WTC11 (cell line): ENCODE measurements at regions not wholly inside any gene's neighbourhood (a gene's known extent, or its start where the extent isn't known, plus 50 kb on each side); places are given as distances from the start of the nearest gene placed in this dataset.

Experiments
- ATAC-seq: fragments of 200-7000 bp; cut with Tn5 transposase; 2 replicates; pipeline ENCODE4 v1.10.0; 2021; ENCODE audit warnings: mild to moderate bottlenecking, moderate library complexity
- CTCF ChIA-PET: fragments of 300-600 bp; sonication (Branson Sonifier 250); formaldehyde crosslinking; loops from one replicate; lab custom pipeline; 2021; ENCODE audit warnings: antibody characterized with exemption; lab: Charles Lee
- POLR2A ChIA-PET: fragments of 350-600 bp; sonication (Branson Sonifier 250); formaldehyde crosslinking; loops from one replicate; lab custom pipeline; 2021; ENCODE audit warnings: antibody characterized with exemption; lab: Charles Lee
- DNase-seq: peaks from one replicate; pipeline ENCODE4 v3.0.0; 2021; ENCODE audit warnings: low spot score
- H3K27ac Mint-ChIP-seq: 2 replicates; pipeline ENCODE4 v1.8.0; 2021; ENCODE audit warnings: mixed read lengths
- H3K27me3 Mint-ChIP-seq: 2 replicates; pipeline ENCODE4 v1.8.0; 2021; ENCODE audit warnings: low read depth, mild to moderate bottlenecking, moderate library complexity, mixed read lengths
- H3K36me3 Mint-ChIP-seq: 2 replicates; pipeline ENCODE4 v1.8.0; 2021; ENCODE audit warnings: mixed read lengths
- H3K4me1 Mint-ChIP-seq: 2 replicates; pipeline ENCODE4 v1.8.0; 2022; ENCODE audit warnings: mixed read lengths
- H3K4me3 Mint-ChIP-seq: 2 replicates; pipeline ENCODE4 v1.8.0; 2021; ENCODE audit warnings: mild to moderate bottlenecking, moderate library complexity, mixed read lengths
- H3K9me3 Mint-ChIP-seq: 2 replicates; pipeline ENCODE4 v1.8.0; 2021; ENCODE audit warnings: mixed read lengths
- E2F4 ChIP-seq: sonication (generic); formaldehyde crosslinking; IDR thresholded peaks from 2 replicates; pipeline ENCODE4 v1.8.1; 2022; ENCODE audit warnings: low read depth, mild to moderate bottlenecking, moderate library complexity, missing genetic modification reagents, borderline replicate concordance
- FOXK1 ChIP-seq: sonication (generic); formaldehyde crosslinking; IDR thresholded peaks from 2 replicates; pipeline ENCODE4 v1.8.0; 2022; ENCODE audit warnings: mild to moderate bottlenecking, moderate library complexity, missing genetic modification reagents
- GRHL2 ChIP-seq: fragments of 250-450 bp; sonication (Bioruptor Pico); IDR thresholded peaks from 2 replicates; pipeline ENCODE4 v1.8.0; 2022; ENCODE audit warnings: mild to moderate bottlenecking, moderate library complexity; ENCODE audit not compliant: insufficient replicate concordance, severe bottlenecking
- JUN ChIP-seq: sonication (generic); formaldehyde crosslinking; IDR thresholded peaks from 2 replicates; pipeline ENCODE4 v1.8.0; 2023; ENCODE audit warnings: mild to moderate bottlenecking, missing genetic modification reagents
- MXD4 ChIP-seq: fragments of 250-450 bp; sonication (Bioruptor Pico); IDR thresholded peaks from 2 replicates; pipeline ENCODE4 v1.8.0; 2021; ENCODE audit warnings: mild to moderate bottlenecking, moderate library complexity, borderline replicate concordance
- NR2C2 ChIP-seq: sonication (generic); formaldehyde crosslinking; IDR thresholded peaks from 2 replicates; pipeline ENCODE4 v1.8.0; 2022; ENCODE audit warnings: mild to moderate bottlenecking, missing genetic modification reagents
- NR3C1 ChIP-seq: sonication (generic); formaldehyde crosslinking; conservative IDR thresholded peaks from 2 replicates; pipeline ENCODE4 v1.8.1; 2023; ENCODE audit warnings: low read depth, mild to moderate bottlenecking, missing genetic modification reagents
- TP53 ChIP-seq: sonication (generic); formaldehyde crosslinking; IDR thresholded peaks from 2 replicates; pipeline ENCODE4 v1.8.1; 2023; ENCODE audit warnings: mild to moderate bottlenecking, missing genetic modification reagents
- USF1 ChIP-seq: sonication (generic); formaldehyde crosslinking; IDR thresholded peaks from 2 replicates; pipeline ENCODE4 v1.8.0; 2022; ENCODE audit warnings: mild to moderate bottlenecking, missing genetic modification reagents
- ZBTB21 ChIP-seq: sonication (generic); formaldehyde crosslinking; IDR thresholded peaks from 2 replicates; pipeline ENCODE4 v1.8.1; 2023; ENCODE audit warnings: mild to moderate bottlenecking, missing genetic modification reagents, borderline replicate concordance
- ZNF121 ChIP-seq: sonication (generic); formaldehyde crosslinking; IDR thresholded peaks from 2 replicates; pipeline ENCODE4 v1.8.0; 2023; ENCODE audit warnings: missing genetic modification reagents
- ZNF232 ChIP-seq: sonication (generic); formaldehyde crosslinking; IDR thresholded peaks from 2 replicates; pipeline ENCODE4 v1.8.0; 2022; ENCODE audit warnings: mild to moderate bottlenecking, missing genetic modification reagents
- ZNF671 ChIP-seq: fragments of 250-450 bp; sonication (Bioruptor Pico); IDR thresholded peaks from 2 replicates; pipeline ENCODE4 v1.8.0; 2021; ENCODE audit warnings: mild to moderate bottlenecking
- TF ChIP-seq, protein P1 (sequence below): sonication (generic); formaldehyde crosslinking; IDR thresholded peaks from 2 replicates; pipeline ENCODE4 v1.8.1; 2022; ENCODE audit warnings: mild to moderate bottlenecking, moderate library complexity, missing genetic modification reagents
- TF ChIP-seq, protein P2 (sequence below): sonication (generic); formaldehyde crosslinking; IDR thresholded peaks from 2 replicates; pipeline ENCODE4 v1.8.1; 2022; ENCODE audit warnings: mild to moderate bottlenecking, missing genetic modification reagents, moderate library complexity, borderline replicate concordance
- TF ChIP-seq, protein P3 (sequence below): sonication (generic); formaldehyde crosslinking; IDR thresholded peaks from 2 replicates; pipeline ENCODE4 v1.8.1; 2023; ENCODE audit warnings: mild to moderate bottlenecking, missing genetic modification reagents, moderate library complexity
- TF ChIP-seq, protein P4 (sequence below): sonication (generic); formaldehyde crosslinking; IDR thresholded peaks from 2 replicates; pipeline ENCODE4 v1.8.0; 2023; ENCODE audit warnings: missing genetic modification reagents, mild to moderate bottlenecking, borderline replicate concordance

DNA sequence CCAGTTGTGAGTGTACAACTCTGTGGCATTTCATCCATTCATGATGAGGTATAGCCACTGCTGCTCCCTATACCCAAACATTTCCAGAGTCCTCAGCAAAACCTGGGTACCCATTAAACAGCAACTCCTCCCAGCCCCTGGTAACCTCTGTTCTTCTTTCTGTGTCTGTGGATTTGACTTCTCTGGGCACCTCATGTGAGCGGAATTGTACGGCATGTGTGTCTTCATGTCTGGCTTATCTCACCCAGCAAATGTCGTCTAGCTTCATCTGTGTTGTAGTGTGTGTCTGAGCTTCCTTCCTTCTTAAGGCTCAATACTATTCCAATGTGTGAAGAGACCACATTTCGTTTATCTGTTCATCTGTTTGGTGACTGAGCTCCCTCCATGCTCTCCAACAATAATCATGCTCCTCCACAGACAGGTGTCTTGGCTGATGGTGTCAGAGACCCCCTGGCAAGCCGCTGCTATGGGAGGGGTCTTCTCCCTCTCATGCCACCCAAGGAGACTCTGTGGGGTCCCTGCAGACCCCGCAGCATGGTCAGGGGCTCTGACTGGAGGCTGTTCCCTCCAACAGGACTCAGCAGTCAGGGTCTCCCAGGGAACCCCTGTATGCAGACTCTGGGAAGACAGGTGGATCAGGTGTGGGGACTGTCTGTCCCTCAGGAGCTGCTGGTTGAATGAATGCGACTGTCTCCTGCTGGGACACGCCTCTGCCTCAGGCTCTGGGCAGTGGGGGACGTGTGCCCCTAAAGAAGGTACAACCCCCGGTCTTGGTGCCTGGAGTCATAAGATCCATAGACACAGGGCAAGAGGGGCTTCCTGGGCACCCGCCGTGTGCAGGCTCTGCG, 52.7 kb downstream of the SMIM38 start:
- H3K9me3 Mint-ChIP-seq = peaks cover 4% of the 10 kb centered on the region; the same call in 1 of the 2 replicates
- no peaks in the 10 kb centered on the region for H3K36me3 Mint-ChIP-seq
- TF ChIP-seq MXD4 (CRISPR knock-in tag) = no peak
- TF ChIP-seq, protein P1, sequence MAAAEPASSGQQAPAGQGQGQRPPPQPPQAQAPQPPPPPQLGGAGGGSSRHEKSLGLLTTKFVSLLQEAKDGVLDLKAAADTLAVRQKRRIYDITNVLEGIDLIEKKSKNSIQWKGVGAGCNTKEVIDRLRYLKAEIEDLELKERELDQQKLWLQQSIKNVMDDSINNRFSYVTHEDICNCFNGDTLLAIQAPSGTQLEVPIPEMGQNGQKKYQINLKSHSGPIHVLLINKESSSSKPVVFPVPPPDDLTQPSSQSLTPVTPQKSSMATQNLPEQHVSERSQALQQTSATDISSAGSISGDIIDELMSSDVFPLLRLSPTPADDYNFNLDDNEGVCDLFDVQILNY = no peak
- TF ChIP-seq ZNF121 (CRISPR knock-in tag) = no peak
- no peak for TF ChIP-seq NR2C2 (CRISPR knock-in tag)
- no peak for TF ChIP-seq FOXK1
- TF ChIP-seq GRHL2 = no peak
- TF ChIP-seq ZNF671 (CRISPR knock-in tag) = no peak
- TF ChIP-seq E2F4 (CRISPR knock-in tag) = no peak
- no peak for TF ChIP-seq ZNF232
- no peak for TF ChIP-seq NR3C1 (CRISPR knock-in tag)
- no peak for TF ChIP-seq ZBTB21
- no peak for TF ChIP-seq JUN
- TF ChIP-seq TP53 = no peak
- TF ChIP-seq, protein P2, sequence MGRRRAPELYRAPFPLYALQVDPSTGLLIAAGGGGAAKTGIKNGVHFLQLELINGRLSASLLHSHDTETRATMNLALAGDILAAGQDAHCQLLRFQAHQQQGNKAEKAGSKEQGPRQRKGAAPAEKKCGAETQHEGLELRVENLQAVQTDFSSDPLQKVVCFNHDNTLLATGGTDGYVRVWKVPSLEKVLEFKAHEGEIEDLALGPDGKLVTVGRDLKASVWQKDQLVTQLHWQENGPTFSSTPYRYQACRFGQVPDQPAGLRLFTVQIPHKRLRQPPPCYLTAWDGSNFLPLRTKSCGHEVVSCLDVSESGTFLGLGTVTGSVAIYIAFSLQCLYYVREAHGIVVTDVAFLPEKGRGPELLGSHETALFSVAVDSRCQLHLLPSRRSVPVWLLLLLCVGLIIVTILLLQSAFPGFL = no peak
- TF ChIP-seq, protein P3, sequence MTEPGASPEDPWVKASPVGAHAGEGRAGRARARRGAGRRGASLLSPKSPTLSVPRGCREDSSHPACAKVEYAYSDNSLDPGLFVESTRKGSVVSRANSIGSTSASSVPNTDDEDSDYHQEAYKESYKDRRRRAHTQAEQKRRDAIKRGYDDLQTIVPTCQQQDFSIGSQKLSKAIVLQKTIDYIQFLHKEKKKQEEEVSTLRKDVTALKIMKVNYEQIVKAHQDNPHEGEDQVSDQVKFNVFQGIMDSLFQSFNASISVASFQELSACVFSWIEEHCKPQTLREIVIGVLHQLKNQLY (CRISPR knock-in tag) = no peak
- no peak for TF ChIP-seq USF1 (CRISPR knock-in tag)
- TF ChIP-seq, protein P4, sequence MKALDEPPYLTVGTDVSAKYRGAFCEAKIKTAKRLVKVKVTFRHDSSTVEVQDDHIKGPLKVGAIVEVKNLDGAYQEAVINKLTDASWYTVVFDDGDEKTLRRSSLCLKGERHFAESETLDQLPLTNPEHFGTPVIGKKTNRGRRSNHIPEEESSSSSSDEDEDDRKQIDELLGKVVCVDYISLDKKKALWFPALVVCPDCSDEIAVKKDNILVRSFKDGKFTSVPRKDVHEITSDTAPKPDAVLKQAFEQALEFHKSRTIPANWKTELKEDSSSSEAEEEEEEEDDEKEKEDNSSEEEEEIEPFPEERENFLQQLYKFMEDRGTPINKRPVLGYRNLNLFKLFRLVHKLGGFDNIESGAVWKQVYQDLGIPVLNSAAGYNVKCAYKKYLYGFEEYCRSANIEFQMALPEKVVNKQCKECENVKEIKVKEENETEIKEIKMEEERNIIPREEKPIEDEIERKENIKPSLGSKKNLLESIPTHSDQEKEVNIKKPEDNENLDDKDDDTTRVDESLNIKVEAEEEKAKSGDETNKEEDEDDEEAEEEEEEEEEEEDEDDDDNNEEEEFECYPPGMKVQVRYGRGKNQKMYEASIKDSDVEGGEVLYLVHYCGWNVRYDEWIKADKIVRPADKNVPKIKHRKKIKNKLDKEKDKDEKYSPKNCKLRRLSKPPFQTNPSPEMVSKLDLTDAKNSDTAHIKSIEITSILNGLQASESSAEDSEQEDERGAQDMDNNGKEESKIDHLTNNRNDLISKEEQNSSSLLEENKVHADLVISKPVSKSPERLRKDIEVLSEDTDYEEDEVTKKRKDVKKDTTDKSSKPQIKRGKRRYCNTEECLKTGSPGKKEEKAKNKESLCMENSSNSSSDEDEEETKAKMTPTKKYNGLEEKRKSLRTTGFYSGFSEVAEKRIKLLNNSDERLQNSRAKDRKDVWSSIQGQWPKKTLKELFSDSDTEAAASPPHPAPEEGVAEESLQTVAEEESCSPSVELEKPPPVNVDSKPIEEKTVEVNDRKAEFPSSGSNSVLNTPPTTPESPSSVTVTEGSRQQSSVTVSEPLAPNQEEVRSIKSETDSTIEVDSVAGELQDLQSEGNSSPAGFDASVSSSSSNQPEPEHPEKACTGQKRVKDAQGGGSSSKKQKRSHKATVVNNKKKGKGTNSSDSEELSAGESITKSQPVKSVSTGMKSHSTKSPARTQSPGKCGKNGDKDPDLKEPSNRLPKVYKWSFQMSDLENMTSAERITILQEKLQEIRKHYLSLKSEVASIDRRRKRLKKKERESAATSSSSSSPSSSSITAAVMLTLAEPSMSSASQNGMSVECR (CRISPR knock-in tag) = no peak
- POLR2A ChIA-PET = no interaction called here
- peaks cover 6% of the 10 kb centered on the region; the same call in 1 of the 2 replicates for H3K4me1 Mint-ChIP-seq
- CTCF ChIA-PET = interaction anchor here (1.2 kb wide), 2 partner anchors 77 to 107 kb away, joined by 3 to 4 read pairs; no protein-coding TSS in a partner anchor
- no peak overlapping the region for H3K27ac Mint-ChIP-seq
- ATAC-seq (no peak), DNase-seq (no peak)
- peaks cover 3% of the 10 kb centered on the region; the same call in 1 of the 2 replicates for H3K27me3 Mint-ChIP-seq
- H3K4me3 Mint-ChIP-seq = no peak overlapping the region
